BJ (cell line): ENCODE measurements at regions not wholly inside any gene's neighbourhood (a gene's known extent, or its start where the extent isn't known, plus 50 kb on each side); places are given as distances from the start of the nearest gene placed in this dataset.

Experiments
- CTCF ChIA-PET: fragments of 350-600 bp; formaldehyde crosslinking; extraction: SDS; loops from one replicate; lab custom pipeline; 2021; ENCODE audit warnings: antibody characterized with exemption, inconsistent platforms; lab: Yijun Ruan, JAX
- POLR2A ChIA-PET: fragments of 300-600 bp; sonication (Branson Sonifier 250); formaldehyde crosslinking; extraction: SDS; loops from one replicate; lab custom pipeline; 2021; ENCODE audit warnings: antibody characterized with exemption; lab: Charles Lee
- DNase-seq: peaks from one replicate; pipeline ENCODE4 v3.0.0-alpha.2; 2011; ENCODE audit warnings: low read depth
- H3K27me3 ChIP-seq: 2 replicates; pipeline ENCODE4 v1.6.0; 2011; ENCODE audit warnings: low read length; ENCODE audit not compliant: control insufficient read depth, insufficient read depth
- H3K36me3 ChIP-seq: 2 replicates; pipeline ENCODE4 v1.5.1; 2011; ENCODE audit warnings: low read length; ENCODE audit not compliant: control insufficient read depth, insufficient read depth
- H3K4me3 ChIP-seq: 2 replicates; pipeline ENCODE4 v1.5.1; 2011; ENCODE audit warnings: low read depth, mild to moderate bottlenecking, control low read depth, low read length
- CTCF ChIP-seq: IDR thresholded peaks from 2 replicates; pipeline ENCODE4 v1.5.1; 2011; ENCODE audit warnings: low read depth, mild to moderate bottlenecking, control low read depth, inconsistent platforms, low read length, moderate library complexity; ENCODE audit not compliant: insufficient read depth

- no peak for TF ChIP-seq CTCF
- CTCF ChIA-PET: interaction anchor here (1.4 to 2.5 kb wide), 3 partner anchors 10 to 37 kb away, joined by 3 to 11 read pairs (median 3); no protein-coding TSS in a partner anchor
- no peak overlapping the region for H3K4me3 ChIP-seq
- H3K27me3 ChIP-seq: no peaks in the 10 kb centered on the region
- no peaks in the 10 kb centered on the region for H3K36me3 ChIP-seq
- POLR2A ChIA-PET: no interaction called here
- DNase-seq: no peak
These were observed 69.2 kb upstream of the INSIG1 start for GRCh38 chr7:155228459-155228845.

GRCh38 chr7:155228894-155229293 lies 68.8 kb upstream of the INSIG1 start:
- ChIA-PET CTCF (interaction anchor here (1.4 to 2.5 kb wide), 2 partner anchors 11 to 38 kb away, joined by 3 to 11 read pairs; no protein-coding TSS in a partner anchor), POLR2A (no interaction called here)
- DNase-seq: no peak
- no peak overlapping the region for H3K4me3 ChIP-seq
- TF ChIP-seq CTCF: no peak
- no peaks in the 10 kb centered on the region for H3K36me3 ChIP-seq
- no peaks in the 10 kb centered on the region for H3K27me3 ChIP-seq

- ChIA-PET CTCF (interaction anchor here (1.2 kb wide), 1 partner anchor 14 kb away, joined by 3 read pairs; no protein-coding TSS in a partner anchor), POLR2A (no interaction called here)
- TF ChIP-seq CTCF: no peak
- DNase-seq: no peak
- Histone ChIP-seq H3K4me3 (no peak overlapping the region), H3K36me3 (no peaks in the 10 kb centered on the region), H3K27me3 (no peaks in the 10 kb centered on the region)
These were observed 68.0 kb upstream of the INSIG1 start for GRCh38 chr7:155229548-155230168.

GRCh38 chr7:155230169-155230593 lies 67.5 kb upstream of the INSIG1 start:
- no peaks in the 10 kb centered on the region for H3K27me3 ChIP-seq
- peak; percentile 94 for DNase-seq
- CTCF ChIA-PET: interaction anchor here (1.2 kb wide), 1 partner anchor 14 kb away, joined by 3 read pairs; no protein-coding TSS in a partner anchor
- H3K36me3 ChIP-seq: no peaks in the 10 kb centered on the region
- POLR2A ChIA-PET: no interaction called here
- H3K4me3 ChIP-seq: no peak overlapping the region
- TF ChIP-seq CTCF: no peak

GRCh38 chr7:155231241-155231800 lies 66.4 kb upstream of the INSIG1 start:
- ChIA-PET CTCF (no interaction called here), POLR2A (no interaction called here)
- 0 out of 2 replicates have a peak, but pooled peaks cover 3% of the 10 kb centered on the region for H3K27me3 ChIP-seq
- no peak for TF ChIP-seq CTCF
- H3K4me3 ChIP-seq: no peak overlapping the region
- DNase-seq: no peak
- no peaks in the 10 kb centered on the region for H3K36me3 ChIP-seq
